ELF-1 (cell line): ENCODE measurements at regions not wholly inside any gene's neighbourhood (a gene's known extent, or its start where the extent isn't known, plus 50 kb on each side); places are given as distances from the start of the nearest gene placed in this dataset.

Experiments used
- DNase-seq: peaks from one replicate; pipeline ENCODE4 v3.0.0-alpha.2; 2016; ENCODE audit warnings: low read depth, low spot score

DNA sequence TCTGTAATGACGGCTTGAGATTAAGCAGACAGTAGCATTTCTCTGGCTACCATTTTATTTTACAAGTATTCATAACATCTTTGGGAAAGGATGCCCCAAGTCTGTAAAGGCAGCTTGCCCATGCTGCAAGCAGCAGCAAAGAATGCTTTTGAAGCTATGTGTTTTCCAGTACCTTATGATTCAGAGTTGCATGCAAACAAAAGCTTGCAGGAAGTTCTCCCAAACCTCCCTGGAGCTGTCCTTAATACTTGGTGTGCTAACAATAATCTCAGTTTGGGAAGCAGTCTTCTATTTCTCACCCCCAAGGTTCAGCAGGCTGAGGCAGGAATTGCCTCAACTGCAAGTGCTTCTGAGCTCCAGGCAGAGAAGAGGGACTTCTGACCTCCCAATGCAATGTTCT, 60.8 kb downstream of the CCNA1 start:
- DNase-seq: no peak

GRCh38 chr13:36495431-36495830, 63.1 kb downstream of the CCNA1 start:
- no peak for DNase-seq

DNA sequence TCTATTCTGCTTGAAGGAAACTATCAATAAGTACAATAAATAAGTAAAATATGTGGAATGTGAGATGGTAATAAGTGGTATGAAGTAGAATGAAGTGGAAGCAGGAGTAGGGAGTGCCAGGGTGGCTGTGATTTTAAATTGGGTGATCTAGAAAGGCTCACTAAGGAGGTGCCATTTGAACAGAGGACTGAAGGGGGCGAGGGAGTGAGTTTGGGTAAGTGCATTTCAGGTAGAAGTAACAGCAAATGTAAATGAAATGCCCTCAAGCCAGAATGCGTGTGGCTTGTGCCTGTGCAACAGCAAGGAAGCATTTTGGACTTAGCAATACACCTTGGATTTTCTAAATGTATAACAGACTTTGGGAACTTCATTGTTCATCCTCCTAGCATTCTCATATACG, 77.1 kb downstream of the CCNA1 start:
- peak; percentile 56 for DNase-seq

- DNase-seq: no peak
Measured at GRCh38 chr13:36512771-36513170, 80.5 kb downstream of the CCNA1 start.

- DNase-seq: no peak
Measured at GRCh38 chr13:36513266-36513665, 81.0 kb downstream of the CCNA1 start.

- DNase-seq: no peak
Measured at GRCh38 chr13:36515466-36515865, 83.2 kb downstream of the CCNA1 start.

GRCh38 chr13:36516225-36516624, 83.9 kb downstream of the CCNA1 start:
- DNase-seq: no peak

GRCh38 chr13:36518707-36519106, 86.4 kb downstream of the CCNA1 start:
- DNase-seq: no peak

DNA sequence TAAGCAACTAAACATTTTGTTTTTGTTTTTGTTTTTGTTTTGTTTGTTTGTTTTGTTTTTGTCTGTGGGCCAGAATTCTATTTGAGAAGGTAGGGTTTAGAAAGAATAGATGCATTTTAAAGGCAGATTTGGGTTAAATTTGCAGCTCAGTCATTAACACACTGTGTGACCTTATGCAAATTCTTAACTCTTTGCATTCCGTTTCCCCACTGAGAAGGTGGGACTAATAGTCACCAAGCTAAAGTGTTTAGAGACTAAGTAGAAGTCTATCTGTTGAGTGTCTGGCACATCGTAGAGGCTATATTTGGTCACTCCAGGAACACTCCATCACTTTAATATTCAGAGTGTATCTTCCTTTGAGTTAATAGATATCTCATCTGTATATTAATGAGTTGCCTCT, 87.1 kb downstream of the CCNA1 start:
- no peak for DNase-seq

- DNase-seq: no peak
Measured at GRCh38 chr13:36520111-36520510, 87.8 kb downstream of the CCNA1 start.

GRCh38 chr13:36526897-36527296, 94.6 kb downstream of the CCNA1 start:
- no peak for DNase-seq

GRCh38 chr13:36528105-36528504, 95.8 kb downstream of the CCNA1 start:
- no peak for DNase-seq

DNA sequence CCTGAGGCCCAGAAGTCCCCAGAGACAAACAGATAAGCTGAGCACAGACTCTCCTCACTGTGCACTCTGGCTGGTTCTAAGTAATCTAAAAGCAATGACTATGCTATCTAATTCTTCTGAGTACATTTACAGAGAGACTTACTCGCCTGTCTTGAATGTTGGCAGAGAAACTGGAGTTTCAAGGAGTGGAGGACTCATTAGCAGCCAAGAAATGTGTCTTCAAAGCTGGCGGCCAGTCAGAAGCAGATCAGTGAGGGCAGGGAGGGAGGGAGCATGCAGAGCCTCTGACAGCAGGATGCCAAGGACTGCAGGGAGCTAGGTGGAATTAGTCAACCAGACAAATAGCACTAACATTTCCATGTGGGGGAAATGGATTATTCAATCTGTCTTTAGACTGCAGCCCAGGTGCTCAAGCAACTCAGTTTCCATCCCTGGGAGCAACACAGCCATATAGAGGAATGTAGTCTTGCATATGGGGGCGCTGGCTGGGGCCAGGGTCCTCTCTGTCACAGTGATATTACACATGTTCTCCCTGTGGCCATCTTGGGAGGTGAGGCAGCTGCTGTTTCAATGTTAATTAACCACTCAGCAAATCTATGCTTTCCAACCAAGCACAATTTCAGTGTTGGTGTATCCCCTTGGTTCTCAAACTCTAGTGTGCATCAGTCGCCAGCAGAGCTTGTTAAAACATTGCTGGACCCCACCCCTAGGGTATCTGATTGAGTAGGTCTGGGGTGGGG, 97.9 kb downstream of the CCNA1 start:
- DNase-seq: no peak

- no peak for DNase-seq
Measured at GRCh38 chr13:36530861-36531590, 98.7 kb downstream of the CCNA1 start.

DNA sequence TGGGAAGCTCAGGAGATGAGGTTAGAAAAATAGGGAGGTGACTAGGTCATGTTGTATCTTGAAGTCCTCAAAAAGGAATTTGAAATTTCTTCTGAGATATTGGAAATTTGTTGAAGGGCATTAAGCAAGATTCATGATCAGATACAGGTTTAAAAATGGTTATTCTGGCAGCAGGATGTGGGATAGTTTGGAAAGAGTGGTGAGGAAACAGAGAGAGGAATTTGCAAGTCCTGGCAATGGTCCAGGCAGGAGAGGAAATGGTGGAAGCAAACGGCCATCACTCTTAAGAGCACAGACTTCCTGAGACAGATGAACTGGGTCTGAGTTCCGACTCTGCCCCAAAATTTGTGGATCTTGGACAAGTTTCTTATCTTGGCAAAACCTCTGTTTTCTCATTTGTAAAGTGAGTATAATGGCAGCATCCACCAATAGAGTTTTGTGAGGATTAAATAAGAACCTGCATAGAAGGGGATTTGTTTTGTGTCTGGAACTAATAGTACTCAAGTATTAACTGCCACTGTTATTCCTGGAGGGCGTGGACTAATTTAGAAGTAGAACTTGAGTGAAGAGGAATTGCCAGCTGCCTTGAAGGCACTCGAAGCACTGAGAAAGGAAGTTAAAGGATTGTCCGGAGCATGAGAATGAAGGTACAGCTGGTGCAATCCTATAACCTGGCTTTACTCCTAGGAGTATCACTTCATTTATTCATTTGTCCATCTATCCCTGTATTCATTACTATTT, 99.6 kb downstream of the CCNA1 start:
- DNase-seq: no peak

- no peak for DNase-seq
Measured at GRCh38 chr13:36533806-36534205, 101.5 kb downstream of the CCNA1 start.

DNA sequence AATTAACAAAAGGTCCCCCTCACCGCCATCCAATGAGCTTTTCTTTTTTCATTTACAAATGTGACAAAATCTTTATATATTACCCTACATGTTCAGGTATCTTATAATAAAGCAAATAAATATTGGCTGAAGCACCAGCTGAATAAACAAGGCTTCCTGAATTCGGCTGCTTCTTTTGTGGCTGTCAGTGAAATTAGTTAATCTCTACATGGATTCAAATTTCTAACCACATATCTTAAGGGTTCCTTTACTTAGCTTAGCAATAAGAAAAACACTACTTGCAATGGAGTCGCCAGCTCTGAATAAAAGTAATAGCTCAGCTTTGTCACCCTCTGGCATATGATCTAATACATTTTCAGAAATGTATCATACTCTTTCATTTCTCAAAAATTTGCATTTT, 104.3 kb downstream of the CCNA1 start:
- DNase-seq: no peak

DNA sequence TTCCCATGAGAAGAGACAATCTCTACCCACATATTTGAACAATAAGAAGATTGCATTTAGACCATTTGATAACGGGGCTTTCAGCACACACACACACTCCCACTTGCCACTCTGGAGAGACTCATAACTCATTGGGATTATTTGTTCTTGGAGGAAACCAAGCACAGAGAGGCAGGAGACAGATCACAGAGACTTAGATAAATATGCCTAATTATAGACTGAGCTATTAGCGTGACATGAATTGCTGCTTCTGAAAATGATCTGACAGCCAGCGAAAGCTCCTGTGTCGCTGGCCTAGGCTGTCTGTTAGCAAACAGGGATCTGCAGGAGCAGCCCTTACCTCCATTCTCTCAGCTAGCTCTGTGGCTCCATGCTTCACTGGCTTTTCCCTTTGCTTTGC, 111.4 kb downstream of the CCNA1 start:
- DNase-seq: no peak

- DNase-seq: no peak
Measured at GRCh38 chr13:36548129-36548528, 115.8 kb downstream of the CCNA1 start.

- DNase-seq: no peak
Measured at GRCh38 chr13:36549126-36549702, 116.9 kb downstream of the CCNA1 start.

DNA sequence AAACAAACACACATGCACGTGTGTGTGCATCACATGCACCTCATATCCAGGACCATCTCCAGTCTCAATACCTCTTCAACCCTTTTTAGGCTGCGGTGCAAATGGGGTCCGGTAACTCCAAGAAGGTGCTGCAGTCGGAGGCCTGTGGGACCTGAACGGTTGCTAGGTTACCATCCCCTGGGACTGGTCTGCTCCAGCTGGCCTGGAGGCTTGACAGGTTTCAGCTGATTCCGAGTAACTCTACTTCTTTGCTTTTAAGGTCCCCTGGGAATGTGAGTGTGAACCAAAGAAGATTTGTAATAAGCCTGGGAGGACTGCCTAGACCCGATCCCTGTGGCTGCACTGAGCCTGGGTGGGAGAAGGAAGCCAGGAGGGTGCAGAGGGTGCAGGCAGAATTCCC, 117.5 kb downstream of the CCNA1 start:
- peak; percentile 17 for DNase-seq

DNA sequence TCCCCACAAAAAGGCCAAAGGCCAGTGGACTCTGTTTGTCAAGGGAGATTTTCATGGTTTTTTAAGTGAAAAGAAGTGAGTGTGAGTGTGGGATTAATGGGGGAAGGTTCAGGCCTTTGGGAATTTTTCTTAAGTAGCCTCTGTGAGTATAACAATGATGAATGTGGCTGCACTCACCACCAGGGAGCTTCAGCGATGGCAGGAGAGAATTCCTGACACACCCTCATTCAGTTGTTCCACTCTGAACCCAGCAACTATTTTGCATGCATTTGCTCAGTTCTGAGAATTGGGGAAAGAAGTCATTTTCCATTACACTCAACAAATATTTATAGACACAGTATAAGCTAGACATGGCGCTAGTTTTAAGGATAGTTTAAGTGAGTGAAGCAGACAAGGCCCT, 117.9 kb downstream of the CCNA1 start:
- DNase-seq: no peak
